NCI-H2081 treated with DMSO at 0.1 percent for 48 hours (cell line): ENCODE measurements at regions not wholly inside any gene's neighbourhood (a gene's known extent, or its start where the extent isn't known, plus 50 kb on each side); places are given as distances from the start of the nearest gene placed in this dataset.

ENCODE experiments used
- DNase-seq: peaks from one replicate; lab custom pipeline; 2025; lab: John Stamatoyannopoulos, UW

- no peak for DNase-seq
Measured at GRCh38 chr4:73001885-73002284, 67.6 kb downstream of the COX18 start.

DNA sequence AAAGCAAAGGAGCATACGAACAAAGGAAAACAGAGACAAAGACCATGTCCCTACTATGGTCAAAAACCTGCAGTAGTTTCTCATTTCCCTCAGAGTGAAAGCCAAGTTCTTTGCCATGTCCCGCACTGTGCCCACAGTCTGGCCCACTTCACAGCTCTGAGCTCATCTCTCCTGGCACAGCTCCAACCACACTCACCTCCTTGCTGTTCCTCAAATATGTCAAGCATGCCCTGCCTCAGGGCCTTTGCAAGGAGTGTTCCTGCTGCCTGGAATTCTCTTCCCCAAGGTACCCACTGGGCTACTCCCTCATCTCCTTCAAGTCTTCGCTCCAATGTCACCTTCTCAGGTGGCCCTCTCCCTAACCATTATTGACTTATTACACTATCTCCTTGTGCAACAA, 72.1 kb downstream of the COX18 start:
- no peak for DNase-seq

DNA sequence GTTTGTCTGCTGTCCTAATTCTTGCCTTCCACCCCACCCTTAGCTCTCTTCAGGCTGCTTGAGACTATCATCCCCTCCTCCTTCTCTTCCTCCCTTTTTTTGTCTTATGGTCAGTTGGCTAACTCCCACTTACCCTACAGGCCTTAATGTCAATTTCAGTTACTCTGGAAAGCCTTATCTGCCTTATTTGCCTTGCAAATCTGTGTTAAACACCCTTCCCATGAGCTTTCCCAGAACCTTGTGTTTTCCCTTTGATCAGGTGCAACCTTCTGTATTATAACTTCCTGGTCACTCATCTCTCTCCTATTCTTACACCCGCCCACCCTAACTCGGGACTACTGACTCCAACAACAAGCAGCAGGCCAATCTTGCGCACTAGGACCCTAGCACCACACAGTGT, 74.8 kb downstream of the COX18 start:
- no peak for DNase-seq

- DNase-seq: no peak
Measured at GRCh38 chr4:72993876-72994275, 75.6 kb downstream of the COX18 start.

- DNase-seq: no peak
Measured at GRCh38 chr4:72991873-72992272, 77.6 kb downstream of the COX18 start.

- DNase-seq: no peak
Measured at GRCh38 chr4:72987741-72988729, 81.5 kb downstream of the COX18 start.

- no peak for DNase-seq
Measured at GRCh38 chr4:72984351-72984750, 85.2 kb downstream of the COX18 start.

- DNase-seq: no peak
Measured at GRCh38 chr4:72983709-72984108, 85.8 kb downstream of the COX18 start.

DNA sequence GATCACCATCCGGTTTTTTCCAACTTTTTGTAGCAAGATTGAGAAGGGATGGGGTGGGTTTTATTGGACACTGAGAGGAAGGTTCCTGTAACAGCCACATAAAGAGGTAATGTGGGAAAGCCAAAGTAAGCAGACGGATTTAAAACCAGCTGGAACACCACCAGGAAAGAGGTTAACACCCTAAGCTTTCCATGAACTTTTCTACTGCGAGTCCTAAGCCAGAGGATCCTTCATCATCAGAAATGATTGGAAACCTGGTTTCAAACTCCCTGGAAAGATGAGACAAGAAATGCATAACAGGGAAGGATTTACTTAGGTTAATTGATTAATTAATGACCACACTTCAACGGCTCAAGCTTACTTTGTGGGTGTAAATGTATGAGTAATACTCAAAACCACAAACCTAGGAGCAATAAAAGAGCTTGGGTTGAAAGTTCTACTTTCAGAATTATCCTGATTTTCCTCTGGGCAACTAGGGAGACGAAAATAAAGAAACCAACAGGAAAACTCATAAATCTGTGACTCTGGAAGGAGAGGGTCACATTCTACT, 91.5 kb downstream of the COX18 start:
- DNase-seq: no peak

GRCh38 chr4:72975488-72975784, 94.1 kb downstream of the COX18 start:
- DNase-seq: no peak

DNA sequence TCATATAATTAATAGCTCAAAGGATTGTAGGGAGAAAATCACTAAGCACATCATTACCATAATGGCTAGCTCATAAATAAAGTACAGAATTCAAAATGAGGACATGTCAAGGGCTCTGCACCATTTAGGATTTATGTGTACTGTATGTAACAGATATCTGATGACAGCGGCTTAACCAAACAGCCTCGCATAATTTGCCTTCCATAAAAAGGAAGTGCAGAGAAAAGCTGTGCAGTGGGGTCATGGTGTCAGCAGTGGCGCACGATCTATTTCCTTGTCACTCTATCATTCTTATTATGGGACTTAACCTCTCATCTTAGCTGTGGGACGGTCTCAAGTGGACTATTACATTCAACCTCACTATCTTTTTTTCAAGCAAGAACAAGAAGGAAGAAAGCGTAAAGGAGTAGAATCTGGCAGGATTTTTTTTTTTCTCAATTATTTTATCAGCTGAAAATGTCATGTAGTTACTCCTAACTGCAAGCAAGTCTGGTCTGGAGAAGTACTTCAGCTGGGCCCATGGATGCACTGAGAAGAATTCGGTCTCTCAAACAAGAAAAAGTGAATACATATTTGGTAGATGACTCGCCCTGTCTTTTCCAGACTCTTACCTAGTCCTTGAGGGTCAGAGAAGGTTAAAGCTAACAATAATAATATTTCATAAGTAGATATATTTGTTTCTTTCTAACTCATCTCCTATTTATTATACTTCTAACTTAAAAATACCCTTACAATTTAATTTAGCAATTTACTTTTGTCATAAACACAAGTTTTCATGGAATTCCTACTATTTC, 94.6 kb downstream of the COX18 start:
- peak; percentile 28 for DNase-seq

GRCh38 chr4:72971572-72971971, 97.9 kb downstream of the COX18 start:
- DNase-seq: no peak

GRCh38 chr4:72970756-72971155, 98.8 kb downstream of the COX18 start:
- DNase-seq: no peak

- no peak for DNase-seq
Measured at GRCh38 chr4:72969976-72970375, 99.5 kb downstream of the COX18 start.

DNA sequence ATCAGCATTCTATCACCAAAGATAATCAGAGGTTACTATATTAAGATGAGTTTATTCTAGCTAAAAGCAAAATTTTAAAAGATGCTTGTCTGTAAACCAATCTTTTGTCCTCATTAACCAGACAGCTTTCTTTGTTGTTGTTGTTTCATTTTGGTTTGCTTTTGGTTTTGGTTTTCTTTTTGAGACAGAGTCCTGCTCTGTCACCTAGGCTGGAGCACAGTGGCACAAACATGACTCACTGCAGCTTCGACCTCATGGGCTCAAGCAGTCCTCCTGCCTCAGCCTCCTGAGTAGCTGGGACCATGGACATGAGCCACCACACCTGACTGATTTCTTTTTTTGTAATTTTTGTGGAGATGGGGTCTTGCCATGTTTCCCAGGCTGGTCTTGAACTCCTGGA, 102.9 kb downstream of the COX18 start:
- no peak for DNase-seq

DNA sequence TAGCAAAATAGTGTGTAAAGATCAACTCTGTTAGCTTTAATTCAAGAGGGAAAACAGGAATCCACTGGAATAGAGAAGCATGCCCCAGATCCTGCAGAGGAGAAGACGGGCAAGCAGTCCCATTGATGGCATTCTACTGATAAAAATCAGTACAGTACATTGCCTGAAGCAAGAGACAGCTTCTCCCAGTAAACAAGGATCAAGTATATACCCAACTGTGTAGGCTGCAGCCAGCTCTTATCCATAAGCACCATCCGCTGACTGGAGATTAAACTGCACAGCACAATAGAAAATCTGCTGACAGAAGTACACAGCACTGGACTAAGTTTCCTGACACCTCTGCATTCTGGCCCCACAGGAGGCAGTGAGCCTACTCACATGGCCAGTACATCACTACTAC, 110.1 kb downstream of the COX18 start:
- no peak for DNase-seq

DNA sequence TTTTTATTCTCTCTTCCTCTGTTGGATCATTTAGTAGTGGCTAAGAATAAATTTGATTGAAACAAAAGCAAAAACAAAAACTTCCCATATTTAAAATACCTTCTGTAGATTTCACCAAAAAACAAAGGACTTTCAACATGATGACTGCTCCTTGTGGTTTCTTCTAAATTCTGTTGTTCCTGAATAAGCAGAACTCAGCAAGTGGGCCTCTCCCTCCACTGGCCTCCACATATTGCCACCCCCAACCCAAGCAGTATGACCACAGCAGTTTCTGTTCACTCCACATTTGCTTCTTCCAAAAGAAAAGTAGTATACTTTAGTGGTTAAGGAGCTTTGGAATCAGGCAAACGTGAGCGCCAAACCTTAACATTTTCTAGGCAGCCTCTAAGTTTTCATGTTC, 114.7 kb downstream of the COX18 start:
- DNase-seq: no peak

DNA sequence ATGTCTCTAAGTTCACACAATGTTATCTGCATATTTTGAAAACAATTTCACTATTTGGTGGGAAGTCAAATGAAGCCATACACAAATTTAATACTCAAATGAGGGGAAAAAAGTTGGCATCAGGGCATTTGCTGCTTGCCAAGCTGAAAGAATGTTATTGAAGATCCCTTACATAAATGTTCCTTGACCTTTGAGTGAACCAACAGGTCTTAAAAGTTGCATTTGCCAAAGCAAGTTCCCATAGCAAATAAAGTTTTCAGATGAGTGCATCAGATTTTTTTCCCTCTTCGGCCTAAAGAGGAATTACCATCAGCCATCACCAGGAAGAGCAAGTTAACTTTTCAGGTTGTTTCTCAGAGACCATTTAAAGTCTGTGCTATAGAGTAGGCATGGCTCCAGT, 115.9 kb downstream of the COX18 start:
- DNase-seq: no peak

DNA sequence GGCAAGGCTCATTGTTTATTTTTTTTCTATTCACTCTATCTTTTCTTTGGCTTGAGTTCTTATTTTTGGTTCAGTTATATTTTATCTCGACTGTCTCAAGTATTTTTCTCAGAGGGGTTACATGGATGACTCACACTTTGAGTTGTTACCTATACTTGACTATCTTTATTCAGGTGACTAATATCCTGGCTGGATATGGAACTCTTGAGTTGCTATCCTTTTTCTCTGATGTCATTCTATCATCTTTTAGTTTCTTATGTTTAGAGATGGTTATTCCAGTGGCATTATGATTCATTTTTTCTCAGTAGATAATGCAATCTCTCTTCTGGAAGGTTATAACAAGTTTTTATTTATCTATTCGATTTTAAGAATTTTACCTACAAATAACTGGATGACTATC, 117.9 kb downstream of the COX18 start:
- DNase-seq: no peak

GRCh38 chr4:72951147-72951546, 118.4 kb downstream of the COX18 start:
- DNase-seq: no peak

GRCh38 chr4:72948080-72948479, 121.4 kb downstream of the COX18 start:
- no peak for DNase-seq

DNA sequence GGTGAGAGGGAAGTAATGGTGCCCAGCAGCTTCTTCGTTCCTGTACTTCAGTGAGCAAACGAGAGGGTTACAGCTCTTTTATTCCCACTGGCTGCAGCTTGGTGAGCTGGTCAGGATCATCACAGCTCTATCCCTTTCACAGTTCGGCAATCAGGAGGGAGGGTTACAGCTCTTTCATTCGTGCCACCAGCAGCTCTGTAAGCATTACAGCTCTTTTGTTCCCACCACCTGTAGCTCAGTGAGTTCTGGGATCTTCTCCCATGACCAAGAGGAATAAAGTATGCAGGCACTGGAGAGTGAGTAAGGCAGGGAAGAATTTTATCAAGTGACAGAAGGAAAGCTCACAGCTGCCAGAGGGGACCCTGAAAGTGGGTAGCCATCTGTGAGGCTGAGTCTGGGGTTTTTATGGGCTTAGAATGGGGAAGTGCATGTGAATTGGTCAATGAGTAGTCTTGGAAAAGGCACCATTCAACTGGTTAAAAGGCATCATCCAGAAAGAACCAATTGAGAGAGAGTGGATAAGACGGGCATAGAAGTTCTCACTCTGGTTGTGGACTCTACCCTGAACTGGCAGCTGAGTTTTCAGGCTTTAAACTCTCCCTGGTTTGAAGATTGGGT, 123.7 kb downstream of the COX18 start:
- no peak for DNase-seq

- DNase-seq: no peak
Measured at GRCh38 chr4:72942565-72942964, 127.0 kb downstream of the COX18 start.
